Right lobe of liver (tissue), 4 donors: ENCODE measurements at regions not wholly inside any gene's neighbourhood (a gene's known extent, or its start where the extent isn't known, plus 50 kb on each side); places are given as distances from the start of the nearest gene placed in this dataset.

ENCODE experiments used
- POLR2A ChIP-seq: fragments of 450-650 bp; IDR thresholded peaks from one replicate; pipeline ENCODE4 v1.6.1; 2017; ENCODE audit warnings: antibody characterized with exemption, mild to moderate bottlenecking
- TF ChIP-seq, protein P1 (sequence below), 4 donors: fragments of 200-600 bp in 3 of 4; fragments of 450-650 bp in 1 of 4; IDR thresholded peaks; one replicate each; pipeline versions ENCODE4 v1.5.1 to v1.8.0; 2016 to 2022; ENCODE audit warnings: antibody characterized with exemption in 4 of 4, mild to moderate bottlenecking in 2 of 4
- donor health status: DM: no; HTN: no; CAD: no.
- donor health status: DM: no; HTN: no; CAD: no.
- donor health status: DM: no; HTN: yes; CAD: no.

DNA sequence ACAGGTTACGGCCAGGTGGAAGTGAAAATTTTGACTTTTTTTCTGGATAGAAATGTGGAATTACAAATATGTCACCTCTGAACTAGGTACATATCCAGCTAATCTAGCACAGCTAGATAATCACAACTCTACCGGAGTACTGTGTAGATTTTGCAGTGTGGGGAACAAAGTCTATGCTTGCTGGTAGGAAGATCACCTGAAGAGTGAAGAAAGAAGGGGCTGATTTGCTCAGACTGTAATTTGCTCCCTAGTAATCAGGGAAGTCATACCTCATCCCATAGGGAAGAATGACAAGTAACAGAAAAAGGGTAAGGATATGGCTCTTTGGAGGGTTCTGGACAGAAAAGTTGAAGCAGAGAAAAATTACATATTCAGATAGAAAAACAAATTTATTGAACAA lies 319.6 kb upstream of the TMPRSS15 start:
- TF ChIP-seq, protein P1, sequence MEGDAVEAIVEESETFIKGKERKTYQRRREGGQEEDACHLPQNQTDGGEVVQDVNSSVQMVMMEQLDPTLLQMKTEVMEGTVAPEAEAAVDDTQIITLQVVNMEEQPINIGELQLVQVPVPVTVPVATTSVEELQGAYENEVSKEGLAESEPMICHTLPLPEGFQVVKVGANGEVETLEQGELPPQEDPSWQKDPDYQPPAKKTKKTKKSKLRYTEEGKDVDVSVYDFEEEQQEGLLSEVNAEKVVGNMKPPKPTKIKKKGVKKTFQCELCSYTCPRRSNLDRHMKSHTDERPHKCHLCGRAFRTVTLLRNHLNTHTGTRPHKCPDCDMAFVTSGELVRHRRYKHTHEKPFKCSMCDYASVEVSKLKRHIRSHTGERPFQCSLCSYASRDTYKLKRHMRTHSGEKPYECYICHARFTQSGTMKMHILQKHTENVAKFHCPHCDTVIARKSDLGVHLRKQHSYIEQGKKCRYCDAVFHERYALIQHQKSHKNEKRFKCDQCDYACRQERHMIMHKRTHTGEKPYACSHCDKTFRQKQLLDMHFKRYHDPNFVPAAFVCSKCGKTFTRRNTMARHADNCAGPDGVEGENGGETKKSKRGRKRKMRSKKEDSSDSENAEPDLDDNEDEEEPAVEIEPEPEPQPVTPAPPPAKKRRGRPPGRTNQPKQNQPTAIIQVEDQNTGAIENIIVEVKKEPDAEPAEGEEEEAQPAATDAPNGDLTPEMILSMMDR (IDR thresholded peaks at IDR 0.05) = no peak
- no peak for TF ChIP-seq POLR2A
